ENCODE measurements at regions not wholly inside any gene's neighbourhood (a gene's known extent, or its start where the extent isn't known, plus 50 kb on each side); places are given as distances from the start of the nearest gene placed in this dataset.

- H3K27me3 ChIP-seq (ENCODE audit: control insufficient read depth, insufficient read depth, low read length) = no peaks in the 10 kb centered on the region
- H3K4me2 ChIP-seq (ENCODE audit: extremely low read depth, insufficient read depth, low read length) = no peak overlapping the region
- H4K20me1 ChIP-seq (ENCODE audit: control insufficient read depth, extremely low read depth, insufficient read depth, low read length) = no peaks in the 10 kb centered on the region
- no peak overlapping the region for H3K4me3 ChIP-seq (replicated peaks in 1 of 4; ENCODE audit: control extremely low read depth in 1 of 4, insufficient read depth in 1 of 4, low read depth in 3 of 4, low read length in 4 of 4)
- no peaks in the 10 kb centered on the region for H3K79me2 ChIP-seq (ENCODE audit: control insufficient read depth, insufficient read depth, low read length)
- no peak overlapping the region for H3K27ac ChIP-seq (ENCODE audit: insufficient read depth, low read length)
- H3K9me3 ChIP-seq (ENCODE audit: control insufficient read depth, insufficient read depth, low read depth, low read length) = no peaks in the 10 kb centered on the region
- H2AFZ ChIP-seq (ENCODE audit: low read length) = no peak overlapping the region
- no peak for TF ChIP-seq EZH2 (IDR thresholded peaks at IDR 0.05; ENCODE audit: low read length, missing control alignments)
- no peak for TF ChIP-seq CTCF (conservative IDR thresholded peaks at IDR 0.05 in 1 of 2, IDR thresholded peaks at IDR 0.05 in 1 of 2; ENCODE audit: low read depth in 1 of 2, low read length in 2 of 2)
- no peaks in the 10 kb centered on the region for H3K36me3 ChIP-seq (ENCODE audit: control insufficient read depth, insufficient read depth, low read length)
- no peak for DNase-seq (ENCODE audit: low read depth in 2 of 2)
- H3K4me1 ChIP-seq (ENCODE audit: control insufficient read depth, extremely low read depth, insufficient read depth, low read length) = no peaks in the 10 kb centered on the region
- H3K9ac ChIP-seq (ENCODE audit: insufficient read depth, low read length) = no peak overlapping the region
Measured at GRCh38 chr3:83835040-83835439, 1123.7 kb upstream of the CADM2 start.

- no peaks in the 10 kb centered on the region for H3K9me3 ChIP-seq (ENCODE audit: control insufficient read depth, insufficient read depth, low read depth, low read length)
Measured at GRCh38 chr3:83842511-83842910, 1116.3 kb upstream of the CADM2 start.

GRCh38 chr3:83843716-83844115 lies 1115.1 kb upstream of the CADM2 start:
- H4K20me1 ChIP-seq (ENCODE audit: control insufficient read depth, extremely low read depth, insufficient read depth, low read length) = no peaks in the 10 kb centered on the region
- TF ChIP-seq EZH2 (IDR thresholded peaks at IDR 0.05; ENCODE audit: low read length, missing control alignments) (no peak), CTCF (conservative IDR thresholded peaks at IDR 0.05 in 1 of 2, IDR thresholded peaks at IDR 0.05 in 1 of 2; ENCODE audit: low read depth in 1 of 2, low read length in 2 of 2) (no peak)
- H3K4me3 ChIP-seq (replicated peaks in 1 of 4; ENCODE audit: control extremely low read depth in 1 of 4, insufficient read depth in 1 of 4, low read depth in 3 of 4, low read length in 4 of 4) = no peak overlapping the region
- H3K9ac ChIP-seq (ENCODE audit: insufficient read depth, low read length) = no peak overlapping the region
- H3K79me2 ChIP-seq (ENCODE audit: control insufficient read depth, insufficient read depth, low read length) = no peaks in the 10 kb centered on the region
- DNase-seq (ENCODE audit: low read depth in 2 of 2) = peak in 1 of 2 donors; percentile 73
- no peak overlapping the region for H3K4me2 ChIP-seq (ENCODE audit: extremely low read depth, insufficient read depth, low read length)
- no peak overlapping the region for H3K27ac ChIP-seq (ENCODE audit: insufficient read depth, low read length)
- H2AFZ ChIP-seq (ENCODE audit: low read length) = no peak overlapping the region
- H3K9me3 ChIP-seq (ENCODE audit: control insufficient read depth, insufficient read depth, low read depth, low read length) = no peaks in the 10 kb centered on the region
- H3K27me3 ChIP-seq (ENCODE audit: control insufficient read depth, insufficient read depth, low read length) = no peaks in the 10 kb centered on the region
- no peaks in the 10 kb centered on the region for H3K4me1 ChIP-seq (ENCODE audit: control insufficient read depth, extremely low read depth, insufficient read depth, low read length)
- H3K36me3 ChIP-seq (ENCODE audit: control insufficient read depth, insufficient read depth, low read length) = no peaks in the 10 kb centered on the region

More at GRCh38 chr3:83842511-83842910, 1116.3 kb upstream of the CADM2 start:
- H3K36me3 ChIP-seq (ENCODE audit: control insufficient read depth, insufficient read depth, low read length) = no peaks in the 10 kb centered on the region
- H3K4me3 ChIP-seq (replicated peaks in 1 of 4; ENCODE audit: control extremely low read depth in 1 of 4, insufficient read depth in 1 of 4, low read depth in 3 of 4, low read length in 4 of 4) = no peak overlapping the region
- H3K9ac ChIP-seq (ENCODE audit: insufficient read depth, low read length) = no peak overlapping the region
- no peak overlapping the region for H3K27ac ChIP-seq (ENCODE audit: insufficient read depth, low read length)
- no peaks in the 10 kb centered on the region for H3K79me2 ChIP-seq (ENCODE audit: control insufficient read depth, insufficient read depth, low read length)
- TF ChIP-seq EZH2 (IDR thresholded peaks at IDR 0.05; ENCODE audit: low read length, missing control alignments) (no peak), CTCF (conservative IDR thresholded peaks at IDR 0.05 in 1 of 2, IDR thresholded peaks at IDR 0.05 in 1 of 2; ENCODE audit: low read depth in 1 of 2, low read length in 2 of 2) (no peak)
- no peaks in the 10 kb centered on the region for H4K20me1 ChIP-seq (ENCODE audit: control insufficient read depth, extremely low read depth, insufficient read depth, low read length)
- H3K4me1 ChIP-seq (ENCODE audit: control insufficient read depth, extremely low read depth, insufficient read depth, low read length) = no peaks in the 10 kb centered on the region
- no peaks in the 10 kb centered on the region for H3K27me3 ChIP-seq (ENCODE audit: control insufficient read depth, insufficient read depth, low read length)
- DNase-seq (ENCODE audit: low read depth in 2 of 2) = peak in 1 of 2 donors; percentile 7
- no peak overlapping the region for H2AFZ ChIP-seq (ENCODE audit: low read length)
- H3K4me2 ChIP-seq (ENCODE audit: extremely low read depth, insufficient read depth, low read length) = no peak overlapping the region

Data from fibroblast of lung (primary cell).